ENCODE measurements at regions not wholly inside any gene's neighbourhood (a gene's known extent, or its start where the extent isn't known, plus 50 kb on each side); places are given as distances from the start of the nearest gene placed in this dataset.

DNA sequence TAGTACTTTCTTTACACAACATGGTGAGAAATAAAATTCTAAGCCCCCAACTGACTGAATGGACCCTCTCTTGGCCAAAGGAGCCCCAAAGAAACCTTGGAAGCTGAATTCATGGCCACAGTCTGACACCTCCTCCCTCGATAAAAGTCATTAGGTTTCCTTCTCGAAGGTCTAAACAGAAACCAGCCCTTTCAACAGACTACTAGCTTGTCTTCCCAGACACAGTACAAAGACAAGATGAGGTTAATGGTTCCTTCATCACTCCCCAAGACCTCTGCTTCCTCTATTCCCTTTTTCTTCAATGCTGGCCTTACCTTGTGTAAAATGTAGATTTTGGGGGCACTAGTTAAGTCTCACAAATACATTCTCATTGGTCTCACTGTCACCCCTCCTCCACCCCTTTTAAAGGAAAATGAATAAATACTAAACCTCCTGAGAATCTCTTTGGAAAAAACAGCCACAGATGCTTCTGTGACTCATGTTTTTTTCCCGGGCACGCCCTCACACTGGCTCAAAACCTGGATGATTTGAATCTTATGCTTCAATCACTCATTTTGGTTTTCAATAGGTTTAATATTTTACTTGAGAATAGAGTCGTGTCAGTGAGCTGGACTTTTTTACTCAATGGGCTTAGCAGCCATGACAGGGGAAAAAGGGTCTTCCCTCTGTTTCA is 65.8 kb upstream of the MED4 start:
- TF ChIP-seq POLR2A (IDR thresholded peaks at IDR 0.05; ENCODE audit: low read depth, low read length): no peak
- TF ChIP-seq POLR2AphosphoS5 (IDR thresholded peaks at IDR 0.05; ENCODE audit: low read depth, low read length): no peak
- TF ChIP-seq POU2F2 (IDR thresholded peaks at IDR 0.05; ENCODE audit: low read depth, low read length): no peak
- no peak for TF ChIP-seq TAF1 (IDR thresholded peaks at IDR 0.05; ENCODE audit: low read depth, low read length)
